Body of pancreas (tissue), 4 donors: ENCODE measurements at regions not wholly inside any gene's neighbourhood (a gene's known extent, or its start where the extent isn't known, plus 50 kb on each side); places are given as distances from the start of the nearest gene placed in this dataset.

Experiments
- ATAC-seq: fragments of 150-250 bp; one replicate; pipeline ENCODE4 v1.9.1; 2016
- DNase-seq, 4 donors: peaks; one replicate each; pipeline ENCODE4 v3.0.0-alpha.2; 2019
- H3K27ac ChIP-seq, 4 donors: fragments of 200-600 bp; sonication (generic); 1 replicate in 3 of 4; 2 replicates in 1 of 4; pipeline versions ENCODE4 v1.5.1 to v1.6.1; 2016 to 2019; ENCODE audit warnings: mild to moderate bottlenecking in 1 of 4, mixed read lengths in 1 of 4, moderate library complexity in 1 of 4
- H3K27me3 ChIP-seq, 2 donors: fragments of 200-600 bp; sonication (generic); one replicate each; pipeline ENCODE4 v1.6.0; 2016; ENCODE audit warnings: mild to moderate bottlenecking in 1 of 2
- H3K36me3 ChIP-seq, 2 donors: fragments of 200-600 bp; sonication (generic); replicated peaks in 1 of 2; 2 replicates each; pipeline ENCODE4 v1.5.1; 2016; ENCODE audit warnings: low read depth in 2 of 2; ENCODE audit not compliant: insufficient read depth in 1 of 2
- H3K4me1 ChIP-seq: fragments of 200-600 bp; sonication (generic); one replicate; pipeline ENCODE4 v1.6.0; 2016
- H3K4me3 ChIP-seq, 2 donors: fragments of 200-600 bp; sonication (generic); 1 replicate in 1 of 2; 2 replicates in 1 of 2; pipeline ENCODE4 v1.5.1; 2016 to 2019
- H3K9me3 ChIP-seq, 3 donors: fragments of 200-600 bp; sonication (generic); 1 replicate in 2 of 3; 2 replicates in 1 of 3; pipeline ENCODE4 v1.5.1; 2016
- POLR2A ChIP-seq, 3 donors: fragments of 450-650 bp; IDR thresholded peaks; one replicate each; pipeline ENCODE4 v1.6.1; 2016; ENCODE audit warnings: antibody characterized with exemption in 3 of 3, mild to moderate bottlenecking in 2 of 3
- WGBS, 2 donors: methylation state at CpG; one replicate each; pipeline ENCODE4 v1.1.5; 2017; 5-methylcytosine and 5-hydroxymethylcytosine counted together
- intact Hi-C: fragments of 100-400 bp; cut with DNase I; formaldehyde crosslinking; loops from one replicate; pipeline ENCODE4 v1.15.1; 2023
- TF ChIP-seq, protein P1 (sequence below), 7 experiments: fragments of 450-650 bp in 4 of 7; fragments of 200-600 bp in 3 of 7; sonication (generic) in 3 of 7; IDR thresholded peaks; one replicate each; pipeline ENCODE4 v1.5.1; 2016 to 2019; ENCODE audit warnings: antibody characterized with exemption in 7 of 7

DNA sequence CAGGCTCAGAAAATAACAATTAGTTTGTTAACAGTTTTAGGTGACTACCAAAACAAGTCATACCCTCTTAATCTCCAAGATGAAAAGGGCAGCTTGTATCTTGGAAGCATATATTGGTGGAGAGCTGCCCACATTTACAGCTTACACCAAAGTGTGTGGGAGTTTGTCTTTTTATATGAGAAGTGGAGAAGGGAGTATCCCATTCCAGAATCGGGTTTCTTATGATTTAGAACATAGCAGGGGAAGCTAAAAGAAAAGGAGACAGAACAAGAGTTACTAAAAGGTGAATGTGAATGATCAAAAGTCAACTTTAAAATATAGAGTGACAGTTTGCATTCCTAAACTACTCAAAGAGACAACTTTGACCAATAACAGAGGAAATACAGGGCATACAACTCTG is 338.6 kb upstream of the VWC2 start:
- no peaks in the 10 kb centered on the region for H3K4me1 ChIP-seq
- 35 to 43% methylated on average over 1 of the region's 1 CpG for WGBS, 2 donors
- TF ChIP-seq, protein P1, sequence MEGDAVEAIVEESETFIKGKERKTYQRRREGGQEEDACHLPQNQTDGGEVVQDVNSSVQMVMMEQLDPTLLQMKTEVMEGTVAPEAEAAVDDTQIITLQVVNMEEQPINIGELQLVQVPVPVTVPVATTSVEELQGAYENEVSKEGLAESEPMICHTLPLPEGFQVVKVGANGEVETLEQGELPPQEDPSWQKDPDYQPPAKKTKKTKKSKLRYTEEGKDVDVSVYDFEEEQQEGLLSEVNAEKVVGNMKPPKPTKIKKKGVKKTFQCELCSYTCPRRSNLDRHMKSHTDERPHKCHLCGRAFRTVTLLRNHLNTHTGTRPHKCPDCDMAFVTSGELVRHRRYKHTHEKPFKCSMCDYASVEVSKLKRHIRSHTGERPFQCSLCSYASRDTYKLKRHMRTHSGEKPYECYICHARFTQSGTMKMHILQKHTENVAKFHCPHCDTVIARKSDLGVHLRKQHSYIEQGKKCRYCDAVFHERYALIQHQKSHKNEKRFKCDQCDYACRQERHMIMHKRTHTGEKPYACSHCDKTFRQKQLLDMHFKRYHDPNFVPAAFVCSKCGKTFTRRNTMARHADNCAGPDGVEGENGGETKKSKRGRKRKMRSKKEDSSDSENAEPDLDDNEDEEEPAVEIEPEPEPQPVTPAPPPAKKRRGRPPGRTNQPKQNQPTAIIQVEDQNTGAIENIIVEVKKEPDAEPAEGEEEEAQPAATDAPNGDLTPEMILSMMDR (IDR thresholded peaks at IDR 0.05), result no peak
- no peak for TF ChIP-seq POLR2A (IDR thresholded peaks at IDR 0.05)
- no peak overlapping the region for H3K4me3 ChIP-seq
- intact Hi-C loops, result no loop called here
- H3K27me3 ChIP-seq, result no peaks in the 10 kb centered on the region
- ATAC-seq (no peak), DNase-seq (no peak)
- no peaks in the 10 kb centered on the region for H3K9me3 ChIP-seq
- no peaks in the 10 kb centered on the region for H3K36me3 ChIP-seq
- H3K27ac ChIP-seq, result no peak overlapping the region

DNA sequence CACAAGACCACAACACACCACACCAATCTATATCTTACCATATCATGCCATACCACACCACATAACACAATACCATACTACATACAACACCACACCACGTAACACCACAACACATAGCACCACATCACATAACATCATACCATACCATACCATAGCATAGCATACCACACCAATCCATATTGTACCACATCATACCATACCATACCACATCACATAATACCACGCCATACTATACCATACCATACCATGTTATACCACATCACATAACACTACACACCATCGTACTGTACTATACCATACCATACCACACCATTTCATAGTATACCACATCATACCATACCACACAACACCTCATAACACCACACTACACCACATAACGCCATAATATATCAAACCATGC is 335.2 kb upstream of the VWC2 start:
- H3K4me1 ChIP-seq, result no peaks in the 10 kb centered on the region
- H3K27ac ChIP-seq, result no peak overlapping the region
- no peak overlapping the region for H3K4me3 ChIP-seq
- no peaks in the 10 kb centered on the region for H3K27me3 ChIP-seq
- H3K36me3 ChIP-seq, result no peaks in the 10 kb centered on the region
- DNase-seq (no peak), ATAC-seq (no peak)
- H3K9me3 ChIP-seq, result no peaks in the 10 kb centered on the region
- intact Hi-C loops, result no loop called here
- WGBS, 2 donors, result 75 to 80% methylated on average over 4 of the region's 4 CpGs
- no peak for TF ChIP-seq POLR2A (IDR thresholded peaks at IDR 0.05)
- TF ChIP-seq, protein P1 (IDR thresholded peaks at IDR 0.05), result no peak

DNA sequence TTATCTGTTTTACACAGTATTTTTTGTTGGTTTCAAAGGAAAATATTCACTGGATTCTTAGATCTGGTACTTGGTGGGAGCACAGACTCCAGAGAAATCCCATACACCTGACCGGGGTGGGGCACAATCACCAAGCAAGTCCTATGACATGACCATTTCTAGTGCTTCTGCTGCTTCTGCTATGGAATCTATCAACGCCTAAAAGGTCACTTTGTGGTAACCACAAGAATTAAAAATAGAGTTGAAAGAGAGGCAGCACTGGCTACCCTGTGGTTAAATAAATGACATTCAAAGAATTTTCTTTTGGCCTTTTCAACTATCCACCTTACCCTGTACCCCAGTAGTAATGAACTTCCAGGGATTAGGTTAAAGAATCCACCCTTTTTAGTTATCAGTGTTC is 329.9 kb upstream of the VWC2 start:
- H3K27ac ChIP-seq, result no peak overlapping the region
- TF ChIP-seq POLR2A (IDR thresholded peaks at IDR 0.05), result no peak
- TF ChIP-seq, protein P1 (IDR thresholded peaks at IDR 0.05), result no peak
- H3K36me3 ChIP-seq, result no peaks in the 10 kb centered on the region
- no peak overlapping the region for H3K4me3 ChIP-seq
- 60 to 73% methylated on average over 2 of the region's 2 CpGs for WGBS, 2 donors
- DNase-seq, result no peak
- intact Hi-C loops, result no loop called here
- H3K4me1 ChIP-seq, result no peaks in the 10 kb centered on the region
- no peak for ATAC-seq
- H3K9me3 ChIP-seq, result no peaks in the 10 kb centered on the region
- H3K27me3 ChIP-seq, result no peaks in the 10 kb centered on the region

DNA sequence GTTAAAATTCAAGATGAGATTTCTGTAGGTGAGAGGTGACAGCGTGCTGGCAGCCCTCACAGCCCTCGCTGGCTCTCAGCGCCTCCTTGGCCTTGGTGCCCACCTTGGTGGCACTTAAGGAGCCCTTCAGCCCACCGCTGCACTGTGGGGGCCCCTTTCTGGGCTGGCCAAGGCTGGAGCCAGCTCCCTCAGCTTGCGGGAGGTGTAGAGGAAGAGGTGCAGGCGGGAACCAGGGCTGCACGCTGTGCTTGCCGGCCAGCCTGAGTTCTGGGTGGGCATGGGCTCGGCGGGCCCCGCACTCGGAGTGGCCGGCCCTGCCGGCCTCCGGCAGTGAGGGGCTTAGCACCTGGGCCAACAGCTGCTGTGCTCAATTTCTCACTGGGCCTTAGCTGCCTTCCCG is 320.0 kb upstream of the VWC2 start:
- no peaks in the 10 kb centered on the region for H3K36me3 ChIP-seq
- H3K4me1 ChIP-seq, result no peaks in the 10 kb centered on the region
- H3K27me3 ChIP-seq, result no peaks in the 10 kb centered on the region
- no peak for TF ChIP-seq POLR2A (IDR thresholded peaks at IDR 0.05)
- TF ChIP-seq, protein P1 (IDR thresholded peaks at IDR 0.05), result no peak
- no peak for ATAC-seq
- H3K4me3 ChIP-seq, result no peak overlapping the region
- intact Hi-C loops, result no loop called here
- no peaks in the 10 kb centered on the region for H3K9me3 ChIP-seq
- no peak overlapping the region for H3K27ac ChIP-seq
- DNase-seq, result no peak
- WGBS, 2 donors, result 80 to 90% methylated on average over 10 to 16 of the region's 16 CpGs

DNA sequence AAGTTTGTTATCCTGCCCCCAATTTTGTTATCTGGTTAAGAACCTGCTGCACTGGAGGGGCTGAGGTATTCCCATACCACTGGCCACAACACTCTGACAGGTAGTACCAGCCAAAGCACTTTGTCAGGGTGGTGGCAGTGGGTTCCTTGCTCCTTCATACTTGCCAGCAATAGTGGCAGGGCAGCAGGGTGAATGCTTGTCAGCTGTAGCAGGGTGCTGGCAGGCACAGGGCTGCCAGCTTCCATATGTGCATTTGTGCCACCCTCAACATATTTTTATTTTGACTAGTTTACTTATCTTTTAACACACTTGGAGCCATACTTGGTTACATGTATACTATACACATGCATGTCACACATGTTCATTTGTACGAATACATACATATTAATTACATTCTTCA is 294.0 kb upstream of the VWC2 start:
- H3K27me3 ChIP-seq, result no peaks in the 10 kb centered on the region
- no peaks in the 10 kb centered on the region for H3K36me3 ChIP-seq
- H3K9me3 ChIP-seq, result no peaks in the 10 kb centered on the region
- no peak for TF ChIP-seq POLR2A (IDR thresholded peaks at IDR 0.05)
- intact Hi-C loops, result no loop called here
- H3K4me3 ChIP-seq, result no peak overlapping the region
- ATAC-seq (no peak), DNase-seq (no peak)
- WGBS, 2 donors, result 31 to 33% methylated on average over 1 of the region's 1 CpG
- no peak overlapping the region for H3K27ac ChIP-seq
- H3K4me1 ChIP-seq, result peaks cover 9% of the 10 kb centered on the region
